Testis (tissue), 2 donors: ENCODE measurements at regions not wholly inside any gene's neighbourhood (a gene's known extent, or its start where the extent isn't known, plus 50 kb on each side); places are given as distances from the start of the nearest gene placed in this dataset.

Source experiments
- DNase-seq: peaks from one replicate; pipeline ENCODE4 v3.0.0-alpha.2; 2019
- H3K27ac ChIP-seq, 2 donors: fragments of 200-600 bp; sonication (generic); one replicate each; pipeline ENCODE4 v1.5.1; 2019
- H3K27me3 ChIP-seq: fragments of 200-600 bp; sonication (generic); one replicate; pipeline ENCODE4 v1.5.1; 2019
- H3K36me3 ChIP-seq: fragments of 200-600 bp; sonication (generic); one replicate; pipeline ENCODE4 v1.5.1; 2017; ENCODE audit warnings: low read depth; ENCODE audit errors: missing control alignments
- H3K4me1 ChIP-seq: fragments of 200-600 bp; sonication (generic); one replicate; pipeline ENCODE4 v1.5.1; 2019
- H3K4me3 ChIP-seq, 2 donors: fragments of 200-600 bp; sonication (generic); one replicate each; pipeline ENCODE4 v1.5.1; 2017 to 2019
- H3K9me3 ChIP-seq: fragments of 200-600 bp; sonication (generic); one replicate; pipeline ENCODE4 v1.5.1; 2017
- POLR2A ChIP-seq: fragments of 450-650 bp; IDR thresholded peaks from one replicate; pipeline ENCODE4 v1.6.1; 2017; ENCODE audit warnings: antibody characterized with exemption, mild to moderate bottlenecking, moderate library complexity
- WGBS, 2 donors: methylation state at CpG; one replicate each; pipeline ENCODE4 v1.1.5; 2018; 5-methylcytosine and 5-hydroxymethylcytosine counted together
- intact Hi-C: fragments of 100-400 bp; cut with DNase I; formaldehyde crosslinking; loops from one replicate; pipeline ENCODE4 v1.15.1; 2023; ENCODE audit warnings: low total_unique reads
- TF ChIP-seq, protein P1 (sequence below), 3 experiments: fragments of 450-650 bp in 2 of 3; fragments of 200-600 bp in 1 of 3; sonication (generic) in 1 of 3; IDR thresholded peaks; one replicate each; pipeline ENCODE4 v1.5.1; 2016 to 2019; ENCODE audit warnings: antibody characterized with exemption in 3 of 3, mild to moderate bottlenecking in 2 of 3, moderate library complexity in 1 of 3

DNA sequence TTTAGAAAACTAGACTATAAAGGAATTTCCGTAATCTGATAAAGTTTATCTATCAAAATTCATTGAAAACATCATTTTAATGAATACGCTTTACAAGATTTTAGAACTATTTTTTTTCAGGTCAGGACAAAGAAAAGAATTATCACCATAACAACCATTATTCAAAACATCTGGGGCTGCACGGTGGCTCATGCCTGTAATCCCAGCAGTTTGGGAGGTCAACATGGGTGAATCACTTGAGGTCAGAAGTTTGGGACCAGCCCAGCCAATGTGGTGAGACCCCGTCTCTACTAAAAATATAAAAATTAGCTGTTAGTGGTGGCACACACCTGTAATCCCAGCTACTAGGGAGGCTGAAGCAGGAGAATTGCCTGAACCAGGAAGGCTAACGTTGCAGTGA lies 260.4 kb downstream of the WNT5A start:
- no peaks in the 10 kb centered on the region for H3K9me3 ChIP-seq
- no peak for DNase-seq
- intact Hi-C loops, result no loop called here
- H3K4me3 ChIP-seq, result no peak overlapping the region
- H3K4me1 ChIP-seq, result no peaks in the 10 kb centered on the region
- H3K36me3 ChIP-seq, result no peaks in the 10 kb centered on the region
- no peaks in the 10 kb centered on the region for H3K27me3 ChIP-seq
- WGBS, 2 donors, result 88 to 95% methylated on average over 5 of the region's 5 CpGs
- no peak overlapping the region for H3K27ac ChIP-seq
- TF ChIP-seq, protein P1, sequence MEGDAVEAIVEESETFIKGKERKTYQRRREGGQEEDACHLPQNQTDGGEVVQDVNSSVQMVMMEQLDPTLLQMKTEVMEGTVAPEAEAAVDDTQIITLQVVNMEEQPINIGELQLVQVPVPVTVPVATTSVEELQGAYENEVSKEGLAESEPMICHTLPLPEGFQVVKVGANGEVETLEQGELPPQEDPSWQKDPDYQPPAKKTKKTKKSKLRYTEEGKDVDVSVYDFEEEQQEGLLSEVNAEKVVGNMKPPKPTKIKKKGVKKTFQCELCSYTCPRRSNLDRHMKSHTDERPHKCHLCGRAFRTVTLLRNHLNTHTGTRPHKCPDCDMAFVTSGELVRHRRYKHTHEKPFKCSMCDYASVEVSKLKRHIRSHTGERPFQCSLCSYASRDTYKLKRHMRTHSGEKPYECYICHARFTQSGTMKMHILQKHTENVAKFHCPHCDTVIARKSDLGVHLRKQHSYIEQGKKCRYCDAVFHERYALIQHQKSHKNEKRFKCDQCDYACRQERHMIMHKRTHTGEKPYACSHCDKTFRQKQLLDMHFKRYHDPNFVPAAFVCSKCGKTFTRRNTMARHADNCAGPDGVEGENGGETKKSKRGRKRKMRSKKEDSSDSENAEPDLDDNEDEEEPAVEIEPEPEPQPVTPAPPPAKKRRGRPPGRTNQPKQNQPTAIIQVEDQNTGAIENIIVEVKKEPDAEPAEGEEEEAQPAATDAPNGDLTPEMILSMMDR (IDR thresholded peaks at IDR 0.05), result no peak
- no peak for TF ChIP-seq POLR2A

DNA sequence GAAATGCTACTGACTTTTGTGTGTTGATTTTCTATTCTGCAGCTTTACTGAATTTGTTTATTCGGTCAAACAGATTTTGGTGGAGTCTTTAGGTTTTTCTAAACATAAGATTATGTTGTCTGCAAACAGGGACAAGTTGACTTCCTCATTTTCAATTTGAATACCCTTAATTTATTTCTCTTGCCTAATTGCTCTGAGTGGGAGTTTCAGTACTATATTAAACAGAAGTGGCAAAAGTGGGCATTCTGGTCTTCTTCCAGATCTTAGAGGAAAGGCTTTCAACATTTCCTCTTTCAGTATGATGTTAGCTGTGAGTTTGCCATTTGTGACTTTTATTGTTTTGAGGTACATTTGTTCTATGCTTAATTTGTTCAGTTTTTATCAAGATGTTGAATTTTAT lies 268.5 kb downstream of the WNT5A start:
- H3K27ac ChIP-seq, result no peak overlapping the region
- no peak overlapping the region for H3K4me3 ChIP-seq
- no peaks in the 10 kb centered on the region for H3K36me3 ChIP-seq
- no peak for TF ChIP-seq POLR2A
- TF ChIP-seq, protein P1 (IDR thresholded peaks at IDR 0.05), result no peak
- intact Hi-C loops, result no loop called here
- H3K4me1 ChIP-seq, result no peaks in the 10 kb centered on the region
- no peak for DNase-seq
- H3K9me3 ChIP-seq, result no peaks in the 10 kb centered on the region
- H3K27me3 ChIP-seq, result no peaks in the 10 kb centered on the region
- WGBS, 2 donors, result 0 to 45% methylated on average over 1 of the region's 1 CpG

DNA sequence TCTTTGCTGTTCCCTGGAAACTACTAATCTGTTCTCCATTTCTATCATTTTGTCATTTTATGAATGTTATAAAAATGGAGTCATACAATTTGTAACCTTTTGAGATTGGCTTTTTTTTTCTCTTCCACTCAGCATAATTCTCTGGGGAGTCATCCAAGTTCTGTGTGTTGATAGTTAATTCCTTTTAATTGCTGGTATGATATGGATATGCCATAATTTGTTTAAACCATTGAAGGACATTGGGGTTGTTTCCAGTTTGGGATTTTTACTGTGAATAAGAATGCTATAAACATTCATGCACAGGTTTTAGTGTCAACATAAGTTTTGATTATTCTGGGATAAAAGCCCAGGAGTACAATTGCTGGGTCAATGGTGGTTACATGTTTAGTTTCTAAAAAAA lies 279.4 kb downstream of the WNT5A start:
- DNase-seq, result no peak
- TF ChIP-seq, protein P1 (IDR thresholded peaks at IDR 0.05), result no peak
- no peak for TF ChIP-seq POLR2A
- no peak overlapping the region for H3K4me3 ChIP-seq
- no peaks in the 10 kb centered on the region for H3K36me3 ChIP-seq
- H3K27ac ChIP-seq, result no peak overlapping the region
- intact Hi-C loops, result no loop called here
- no peaks in the 10 kb centered on the region for H3K4me1 ChIP-seq
- no peaks in the 10 kb centered on the region for H3K9me3 ChIP-seq
- no peaks in the 10 kb centered on the region for H3K27me3 ChIP-seq

DNA sequence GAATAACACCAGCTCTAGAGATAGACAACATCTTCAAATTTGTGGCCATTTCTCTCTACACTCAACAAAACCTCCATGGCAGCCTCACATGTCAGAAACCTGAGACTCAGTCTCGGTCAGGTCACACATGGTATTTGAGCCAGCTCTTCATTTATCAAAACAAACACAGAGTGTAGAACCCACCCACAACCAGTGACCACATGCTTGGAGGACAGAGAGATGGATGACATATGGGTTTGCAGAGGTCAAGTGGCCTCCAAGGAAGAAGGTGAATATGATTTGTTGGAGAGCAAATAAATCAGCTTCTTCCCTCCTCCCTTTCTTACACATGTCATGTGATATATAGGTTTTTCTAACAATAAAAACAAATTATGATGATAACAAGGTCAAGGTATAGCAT lies 278.1 kb upstream of the LRTM1 start:
- Histone ChIP-seq H3K36me3 (no peaks in the 10 kb centered on the region), H3K27me3 (no peaks in the 10 kb centered on the region), H3K27ac (no peak overlapping the region), H3K4me3 (no peak overlapping the region), H3K4me1 (no peaks in the 10 kb centered on the region), H3K9me3 (no peaks in the 10 kb centered on the region)
- DNase-seq, result no peak
- no peak for TF ChIP-seq POLR2A
- TF ChIP-seq, protein P1 (IDR thresholded peaks at IDR 0.05), result no peak
- intact Hi-C loops, result no loop called here
- WGBS, 2 donors, result 89 to 92% methylated on average over 1 of the region's 1 CpG

DNA sequence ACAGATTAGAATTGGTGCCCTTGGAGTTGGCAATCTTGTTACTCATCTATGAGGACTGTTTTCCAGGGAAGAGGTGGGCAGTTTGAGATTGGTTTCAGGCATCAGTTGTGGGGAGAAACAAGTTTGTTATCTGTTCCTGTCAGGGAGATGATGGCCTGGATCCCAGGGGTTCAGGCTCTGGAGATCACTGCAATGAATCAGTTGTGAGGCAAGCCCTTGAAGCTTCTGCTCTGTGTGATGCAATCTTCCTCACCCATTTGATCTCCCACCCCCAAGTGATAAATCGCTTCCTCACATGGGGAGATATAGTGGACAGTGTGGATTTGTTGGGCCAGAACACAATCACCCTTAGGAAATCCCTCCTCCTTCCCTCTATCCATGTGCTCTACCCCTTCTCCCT lies 276.6 kb upstream of the LRTM1 start:
- H3K27ac ChIP-seq, result no peak overlapping the region
- intact Hi-C loops, result no loop called here
- H3K36me3 ChIP-seq, result no peaks in the 10 kb centered on the region
- 100% methylated on average over 1 of the region's 1 CpG for WGBS, 2 donors
- no peaks in the 10 kb centered on the region for H3K27me3 ChIP-seq
- H3K4me3 ChIP-seq, result no peak overlapping the region
- TF ChIP-seq, protein P1 (IDR thresholded peaks at IDR 0.05), result no peak
- TF ChIP-seq POLR2A, result no peak
- DNase-seq, result no peak
- H3K9me3 ChIP-seq, result no peaks in the 10 kb centered on the region
- H3K4me1 ChIP-seq, result no peaks in the 10 kb centered on the region
